22Rv1 (cell line): ENCODE measurements at regions not wholly inside any gene's neighbourhood (a gene's known extent, or its start where the extent isn't known, plus 50 kb on each side); places are given as distances from the start of the nearest gene placed in this dataset.

Experiments used
- ZFX ChIP-seq: fragments of 450-650 bp; IDR thresholded peaks from 2 replicates; pipeline ENCODE4 v1.6.1; 2017; ENCODE audit warnings: antibody characterized with exemption, borderline replicate concordance
- TF ChIP-seq, protein P1 (sequence below): fragments of 450-650 bp; IDR thresholded peaks from 2 replicates; pipeline ENCODE4 v1.5.1; 2017; ENCODE audit warnings: mild to moderate bottlenecking

DNA sequence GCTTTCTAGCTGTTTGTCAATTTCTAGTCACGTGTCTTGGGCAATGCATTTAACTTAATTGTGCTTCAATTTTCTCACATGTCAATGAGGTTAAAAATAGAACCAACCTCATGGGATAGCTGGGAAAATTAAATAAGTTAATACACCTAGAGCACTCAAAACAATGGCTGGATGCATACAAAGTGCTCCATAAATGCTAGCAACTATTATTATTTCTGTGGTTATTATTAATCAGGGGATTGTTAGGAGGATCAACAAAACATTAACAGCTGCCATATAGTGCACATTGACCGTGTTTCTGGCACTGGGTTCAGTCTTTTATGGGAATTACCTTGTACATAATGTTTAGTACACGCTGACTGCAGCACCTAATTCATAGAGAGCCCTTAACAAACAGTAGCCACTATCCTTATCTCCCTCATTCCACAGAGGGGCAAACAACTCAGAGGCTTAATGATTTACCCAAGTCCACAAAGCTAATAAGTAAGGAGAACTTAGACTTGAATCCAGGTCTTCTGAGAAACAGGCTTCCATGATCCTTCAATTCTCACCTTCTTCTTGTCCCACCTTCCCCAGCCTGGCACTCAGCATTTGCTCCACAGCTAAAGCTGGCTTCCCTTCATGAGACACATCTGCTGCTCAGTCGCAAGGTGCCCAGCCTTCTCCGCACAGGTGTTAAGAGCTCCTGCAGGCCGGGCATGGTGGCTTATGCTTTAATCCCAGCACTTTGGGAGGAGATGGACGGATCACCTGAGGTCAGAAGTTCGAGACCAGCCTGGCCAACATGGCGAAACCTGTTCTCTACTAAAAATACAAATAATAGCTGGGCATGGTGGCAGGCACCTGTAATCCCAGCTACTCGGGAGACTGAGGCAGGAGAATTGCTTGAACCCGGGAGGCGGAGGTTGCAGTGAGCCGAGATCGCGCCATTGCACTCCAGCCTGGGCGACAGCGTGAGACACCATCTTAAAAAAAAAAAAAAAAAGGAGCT is 137.4 kb upstream of the ABCA1 start:
- TF ChIP-seq, protein P1, sequence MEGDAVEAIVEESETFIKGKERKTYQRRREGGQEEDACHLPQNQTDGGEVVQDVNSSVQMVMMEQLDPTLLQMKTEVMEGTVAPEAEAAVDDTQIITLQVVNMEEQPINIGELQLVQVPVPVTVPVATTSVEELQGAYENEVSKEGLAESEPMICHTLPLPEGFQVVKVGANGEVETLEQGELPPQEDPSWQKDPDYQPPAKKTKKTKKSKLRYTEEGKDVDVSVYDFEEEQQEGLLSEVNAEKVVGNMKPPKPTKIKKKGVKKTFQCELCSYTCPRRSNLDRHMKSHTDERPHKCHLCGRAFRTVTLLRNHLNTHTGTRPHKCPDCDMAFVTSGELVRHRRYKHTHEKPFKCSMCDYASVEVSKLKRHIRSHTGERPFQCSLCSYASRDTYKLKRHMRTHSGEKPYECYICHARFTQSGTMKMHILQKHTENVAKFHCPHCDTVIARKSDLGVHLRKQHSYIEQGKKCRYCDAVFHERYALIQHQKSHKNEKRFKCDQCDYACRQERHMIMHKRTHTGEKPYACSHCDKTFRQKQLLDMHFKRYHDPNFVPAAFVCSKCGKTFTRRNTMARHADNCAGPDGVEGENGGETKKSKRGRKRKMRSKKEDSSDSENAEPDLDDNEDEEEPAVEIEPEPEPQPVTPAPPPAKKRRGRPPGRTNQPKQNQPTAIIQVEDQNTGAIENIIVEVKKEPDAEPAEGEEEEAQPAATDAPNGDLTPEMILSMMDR, result no peak
- TF ChIP-seq ZFX, result no peak
